HepG2 (cell line): ENCODE measurements at regions not wholly inside any gene's neighbourhood (a gene's known extent, or its start where the extent isn't known, plus 50 kb on each side); places are given as distances from the start of the nearest gene placed in this dataset.

Source experiments
- ATAC-seq: fragments of 200-7000 bp; cut with Tn5 transposase; 3 replicates; pipeline ENCODE4 v1.9.1; 2020; ENCODE audit warnings: mild to moderate bottlenecking, moderate library complexity
- BruUV-seq: library from RNA; stranded (reverse); fragments of 400-500 nt; replicated peaks from 2 replicates; lab custom pipeline; 2021; lab: Mats Ljungman, UMichigan
- CTCF ChIA-PET: fragments of 300-600 bp; formaldehyde crosslinking; extraction: SDS; loops from one replicate; lab custom pipeline; 2021; ENCODE audit warnings: low total read pairs, inconsistent platforms, low intra/inter-chr PET ratio; lab: Yijun Ruan, JAX
- POLR2A ChIA-PET: fragments of 350-600 bp; sonication (Branson Sonifier 250); formaldehyde crosslinking; loops from one replicate; lab custom pipeline; 2020; ENCODE audit warnings: antibody characterized with exemption, inconsistent platforms; lab: Yijun Ruan, JAX
- DNase-seq: peaks from one replicate; pipeline ENCODE4 v3.0.0-alpha.2; 2015; ENCODE audit warnings: low spot score
- FAIRE-seq: peaks from 3 replicates; lab custom pipeline; 2011; peaks lifted over from hg19 to GRCh38; lab: Jason Lieb, UNC
- H2AFZ ChIP-seq: one replicate; pipeline ENCODE4 v1.6.1; 2011; ENCODE audit warnings: low read length, inconsistent platforms
- H3K27ac ChIP-seq: fragments of 300-600 bp; 3 replicates; pipeline ENCODE4 v1.8.0; 2011; ENCODE audit warnings: mixed run types, mild to moderate bottlenecking, mixed read lengths, low read length, inconsistent platforms; ENCODE audit not compliant: insufficient read depth; ENCODE audit errors: extremely low read length
- H3K27me3 ChIP-seq, 2 experiments: fragments of 200-600 bp in 1 of 2; 2 replicates in 1 of 2; 3 replicates in 1 of 2; pipeline versions ENCODE4 v1.6.0 to v1.8.0; 2011; ENCODE audit warnings: low read length in 2 of 2, mild to moderate bottlenecking in 2 of 2, moderate library complexity in 2 of 2, inconsistent platforms in 1 of 2; ENCODE audit not compliant: insufficient read depth in 2 of 2, control insufficient read depth in 1 of 2
- H3K36me3 ChIP-seq, 2 experiments: fragments of 200-600 bp in 1 of 2; replicated peaks in 1 of 2; 2 replicates in 1 of 2; 3 replicates in 1 of 2; pipeline versions ENCODE4 v1.5.1 to v1.8.0; 2011; ENCODE audit warnings: low read length in 2 of 2, inconsistent platforms in 1 of 2; ENCODE audit not compliant: insufficient read depth in 2 of 2, control insufficient read depth in 1 of 2
- H3K4me1 ChIP-seq: 2 replicates; pipeline ENCODE4 v1.5.1; 2012; ENCODE audit warnings: low read length, inconsistent platforms; ENCODE audit not compliant: insufficient read depth
- H3K4me2 ChIP-seq: 2 replicates; pipeline ENCODE4 v1.6.0; 2011; ENCODE audit warnings: low read depth, low read length, inconsistent platforms
- H3K4me3 ChIP-seq, 3 experiments: fragments of 200-600 bp in 1 of 3; sonication (generic), shearing (Covaris generic) in 1 of 3; replicated peaks in 1 of 3; 2 replicates each; pipeline ENCODE4 v1.5.1; 2011 to 2016; ENCODE audit warnings: low read length in 3 of 3, inconsistent platforms in 2 of 3, low read depth in 2 of 3, mild to moderate bottlenecking in 2 of 3, control low read depth in 1 of 3, mixed read lengths in 1 of 3; ENCODE audit not compliant: insufficient read depth in 1 of 3
- H3K79me2 ChIP-seq: one replicate; pipeline ENCODE4 v1.6.1; 2011; ENCODE audit warnings: low read length, inconsistent platforms; ENCODE audit not compliant: insufficient read depth
- H3K9ac ChIP-seq: 2 replicates; pipeline ENCODE4 v1.6.0; 2011; ENCODE audit warnings: mild to moderate bottlenecking, low read depth, low read length, inconsistent platforms; ENCODE audit not compliant: insufficient read depth
- H3K9me3 ChIP-seq: 2 replicates; pipeline ENCODE4 v1.5.1; 2012; ENCODE audit warnings: mild to moderate bottlenecking, low read length
- H4K20me1 ChIP-seq: 2 replicates; pipeline ENCODE4 v1.6.0; 2011; ENCODE audit warnings: inconsistent platforms, mild to moderate bottlenecking, low read length, moderate library complexity; ENCODE audit not compliant: insufficient read depth
- CCAR2 ChIP-seq: fragments of 200-400 bp; formaldehyde crosslinking; optimal IDR thresholded peaks from 2 replicates; pipeline ENCODE3; 2018; ENCODE audit warnings: low read depth, mild to moderate bottlenecking, low read length, moderate library complexity
- GLI4 ChIP-seq: sonication (generic); formaldehyde crosslinking; IDR thresholded peaks from 2 replicates; pipeline ENCODE4 v1.5.1; 2020; ENCODE audit warnings: missing genetic modification reagents, mild to moderate bottlenecking, moderate library complexity, borderline replicate concordance
- KAT8 ChIP-seq: IDR thresholded peaks from 2 replicates; pipeline ENCODE4 v1.6.1; 2016; ENCODE audit warnings: missing genetic modification reagents, missing compliant biosample characterization
- NFKB2 ChIP-seq: sonication (generic); formaldehyde crosslinking; IDR thresholded peaks from 2 replicates; pipeline ENCODE4 v1.4.0; 2020; ENCODE audit warnings: missing genetic modification reagents, borderline replicate concordance
- RNF2 ChIP-seq: fragments of 450-650 bp; conservative IDR thresholded peaks from 2 replicates; pipeline ENCODE4 v1.6.1; 2016; ENCODE audit warnings: low read depth
- SRSF9 ChIP-seq: fragments of 200-400 bp; formaldehyde crosslinking; IDR thresholded peaks from 2 replicates; pipeline ENCODE4 v1.6.1; 2018; ENCODE audit warnings: borderline replicate concordance, mild to moderate bottlenecking, low read depth, low read length; ENCODE audit not compliant: insufficient read depth, poor library complexity, severe bottlenecking
- TEAD3 ChIP-seq: optimal IDR thresholded peaks from 2 replicates; pipeline ENCODE3; 2016; ENCODE audit warnings: borderline replicate concordance
- ZBTB38 ChIP-seq: sonication (generic); formaldehyde crosslinking; IDR thresholded peaks from 2 replicates; pipeline ENCODE4 v1.5.1; 2020; ENCODE audit warnings: mild to moderate bottlenecking, missing genetic modification reagents
- ZFP36L2 ChIP-seq: sonication (generic); formaldehyde crosslinking; IDR thresholded peaks from 2 replicates; pipeline ENCODE4 v1.4.0; 2020; ENCODE audit warnings: missing genetic modification reagents
- ZNF709 ChIP-seq: sonication (generic); formaldehyde crosslinking; IDR thresholded peaks from 2 replicates; pipeline ENCODE4 v1.5.0; 2020; ENCODE audit warnings: mild to moderate bottlenecking, missing genetic modification reagents
- ZNF782 ChIP-seq: sonication (generic); formaldehyde crosslinking; IDR thresholded peaks from 2 replicates; pipeline ENCODE4 v1.4.0; 2020; ENCODE audit warnings: missing genetic modification reagents, mild to moderate bottlenecking, borderline replicate concordance
- ZSCAN29 ChIP-seq: sonication (generic); formaldehyde crosslinking; conservative IDR thresholded peaks from 2 replicates; pipeline ENCODE4 v1.4.0; 2020; ENCODE audit warnings: mild to moderate bottlenecking, missing genetic modification reagents
- WGBS: methylation state at CpG from one replicate; pipeline ENCODE4 v1.1.6; 2017; ENCODE audit warnings: low lambda C conversion rate; 5-methylcytosine and 5-hydroxymethylcytosine counted together
- in situ Hi-C: cut with HindIII; loops from 2 replicates; pipeline ENCODE4 v1.10.0; 2017; ENCODE audit warnings: low pct_unique_long_range_greater_than_20kb; ENCODE audit not compliant: extremely low pct_ligation_motif_present
- intact Hi-C: fragments of 100-400 bp; cut with micrococcal nuclease; formaldehyde crosslinking; loops from one replicate; pipeline ENCODE4 v1.10.0; 2022; ENCODE audit not compliant: unreplicated experiment
- TF ChIP-seq, protein P1 (sequence below): sonication (generic); formaldehyde crosslinking; IDR thresholded peaks from 2 replicates; pipeline ENCODE4 v1.8.1; 2023; ENCODE audit warnings: mild to moderate bottlenecking, moderate library complexity, missing genetic modification reagents
- TF ChIP-seq, protein P2 (sequence below): sonication (generic); formaldehyde crosslinking; IDR thresholded peaks from 2 replicates; pipeline ENCODE4 v1.4.0; 2020; ENCODE audit warnings: missing genetic modification reagents, low read depth, mild to moderate bottlenecking, borderline replicate concordance
- TF ChIP-seq, protein P3 (sequence below): sonication (generic); formaldehyde crosslinking; IDR thresholded peaks from 2 replicates; pipeline ENCODE4 v1.4.0; 2020; ENCODE audit warnings: missing genetic modification reagents, borderline replicate concordance

DNA sequence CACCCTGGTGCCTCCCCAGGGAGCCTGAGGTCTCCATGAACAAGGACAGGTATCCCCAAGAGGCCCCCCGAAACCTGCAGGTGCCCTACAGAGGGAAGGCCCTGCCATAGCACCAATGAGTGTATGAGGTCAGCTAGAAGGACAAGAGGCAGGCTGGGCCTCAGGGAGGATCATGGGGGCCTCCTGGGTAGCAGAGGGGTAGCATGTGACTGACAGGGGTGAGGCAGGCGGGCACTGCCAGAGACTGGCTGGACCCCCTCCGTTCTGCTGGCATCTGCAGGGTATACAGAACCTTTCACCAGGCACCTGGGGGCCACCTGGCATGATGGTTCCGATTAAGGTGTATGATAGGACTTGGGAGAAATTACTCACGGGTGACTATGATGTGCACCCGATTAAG is 79.2 kb upstream of the KCTD7 start:
- peaks cover 22 to 48% of the 10 kb centered on the region in 2 experiments; a peak in 4 of 5 replicates for H3K36me3 ChIP-seq
- no TSS peak for BruUV-seq

More for the DNA sequence above, 79.2 kb upstream of the KCTD7 start:
- ATAC-seq (no peak), FAIRE-seq (no peak), DNase-seq (no peak)
- Histone ChIP-seq H4K20me1 (no peaks in the 10 kb centered on the region), H3K9me3 (no peaks in the 10 kb centered on the region), H3K4me1 (no peaks in the 10 kb centered on the region), H3K79me2 (no peaks in the 10 kb centered on the region), H2AFZ (no peak overlapping the region), H3K9ac (no peak overlapping the region), H3K27ac (no peak overlapping the region), H3K4me3 (no peak overlapping the region), H3K27me3 (no peaks in the 10 kb centered on the region)
- 97% methylated on average over 6 of the region's 6 CpGs for WGBS
- CTCF ChIA-PET = no interaction called here
- intact Hi-C loops (no loop called here), in situ Hi-C loops (no loop called here)
- POLR2A ChIA-PET = interaction anchor here (1.0 kb wide), 1 partner anchor 41 kb away, joined by 3 read pairs; no protein-coding TSS in a partner anchor
- TF ChIP-seq KAT8 = no peak
- TF ChIP-seq TEAD3 (CRISPR knock-in tag) = no peak
- TF ChIP-seq, protein P1, sequence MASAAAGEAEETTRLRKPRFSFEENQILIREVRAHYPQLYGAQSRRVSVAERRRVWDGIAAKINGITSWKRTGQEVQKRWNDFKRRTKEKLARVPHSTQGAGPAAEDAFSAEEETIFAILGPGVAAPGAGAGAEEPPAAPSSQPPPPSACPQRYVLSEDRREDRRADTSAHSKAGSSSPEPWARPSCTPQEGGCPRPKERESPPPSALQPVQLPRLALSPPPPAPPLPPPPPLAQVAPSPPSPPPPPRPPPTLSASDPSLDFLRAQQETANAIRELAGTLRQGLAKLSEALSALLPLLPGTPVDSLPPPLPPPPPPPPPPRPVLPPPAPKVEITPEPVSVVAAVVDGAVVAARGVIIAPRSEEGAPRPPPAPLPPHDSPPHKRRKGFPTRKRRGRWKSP (CRISPR knock-in tag) = no peak
- TF ChIP-seq ZBTB38 (CRISPR knock-in tag) = no peak
- TF ChIP-seq ZFP36L2 = no peak
- no peak for TF ChIP-seq SRSF9
- no peak for TF ChIP-seq CCAR2
- no peak for TF ChIP-seq ZSCAN29 (CRISPR knock-in tag)
- no peak for TF ChIP-seq NFKB2 (CRISPR knock-in tag)
- TF ChIP-seq GLI4 (CRISPR knock-in tag) = no peak
- no peak for TF ChIP-seq ZNF709 (CRISPR knock-in tag)
- TF ChIP-seq, protein P2, sequence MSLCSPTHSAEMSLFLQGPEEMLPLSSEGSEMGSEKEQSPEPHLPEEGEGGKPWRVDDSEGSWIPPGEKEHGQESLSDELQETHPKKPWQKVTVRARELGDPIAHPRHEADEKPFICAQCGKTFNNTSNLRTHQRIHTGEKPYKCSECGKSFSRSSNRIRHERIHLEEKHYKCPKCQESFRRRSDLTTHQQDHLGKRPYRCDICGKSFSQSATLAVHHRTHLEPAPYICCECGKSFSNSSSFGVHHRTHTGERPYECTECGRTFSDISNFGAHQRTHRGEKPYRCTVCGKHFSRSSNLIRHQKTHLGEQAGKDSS (CRISPR knock-in tag) = no peak
- TF ChIP-seq, protein P3, sequence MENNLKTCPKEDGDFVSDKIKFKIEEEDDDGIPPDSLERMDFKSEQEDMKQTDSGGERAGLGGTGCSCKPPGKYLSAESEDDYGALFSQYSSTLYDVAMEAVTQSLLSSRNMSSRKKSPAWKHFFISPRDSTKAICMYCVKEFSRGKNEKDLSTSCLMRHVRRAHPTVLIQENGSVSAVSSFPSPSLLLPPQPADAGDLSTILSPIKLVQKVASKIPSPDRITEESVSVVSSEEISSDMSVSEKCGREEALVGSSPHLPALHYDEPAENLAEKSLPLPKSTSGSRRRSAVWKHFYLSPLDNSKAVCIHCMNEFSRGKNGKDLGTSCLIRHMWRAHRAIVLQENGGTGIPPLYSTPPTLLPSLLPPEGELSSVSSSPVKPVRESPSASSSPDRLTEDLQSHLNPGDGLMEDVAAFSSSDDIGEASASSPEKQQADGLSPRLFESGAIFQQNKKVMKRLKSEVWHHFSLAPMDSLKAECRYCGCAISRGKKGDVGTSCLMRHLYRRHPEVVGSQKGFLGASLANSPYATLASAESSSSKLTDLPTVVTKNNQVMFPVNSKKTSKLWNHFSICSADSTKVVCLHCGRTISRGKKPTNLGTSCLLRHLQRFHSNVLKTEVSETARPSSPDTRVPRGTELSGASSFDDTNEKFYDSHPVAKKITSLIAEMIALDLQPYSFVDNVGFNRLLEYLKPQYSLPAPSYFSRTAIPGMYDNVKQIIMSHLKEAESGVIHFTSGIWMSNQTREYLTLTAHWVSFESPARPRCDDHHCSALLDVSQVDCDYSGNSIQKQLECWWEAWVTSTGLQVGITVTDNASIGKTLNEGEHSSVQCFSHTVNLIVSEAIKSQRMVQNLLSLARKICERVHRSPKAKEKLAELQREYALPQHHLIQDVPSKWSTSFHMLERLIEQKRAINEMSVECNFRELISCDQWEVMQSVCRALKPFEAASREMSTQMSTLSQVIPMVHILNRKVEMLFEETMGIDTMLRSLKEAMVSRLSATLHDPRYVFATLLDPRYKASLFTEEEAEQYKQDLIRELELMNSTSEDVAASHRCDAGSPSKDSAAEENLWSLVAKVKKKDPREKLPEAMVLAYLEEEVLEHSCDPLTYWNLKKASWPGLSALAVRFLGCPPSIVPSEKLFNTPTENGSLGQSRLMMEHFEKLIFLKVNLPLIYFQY (CRISPR knock-in tag) = no peak
- no peak for TF ChIP-seq RNF2
- no peak for TF ChIP-seq ZNF782 (CRISPR knock-in tag)
- TF ChIP-seq, all 625 proteins: peak for 0
- H3K4me2 ChIP-seq = no peak overlapping the region
